Prostate gland (tissue), 2 donors: ENCODE measurements at regions not wholly inside any gene's neighbourhood (a gene's known extent, or its start where the extent isn't known, plus 50 kb on each side); places are given as distances from the start of the nearest gene placed in this dataset.

Source experiments
- POLR2A ChIP-seq: fragments of 450-650 bp; IDR thresholded peaks from one replicate; pipeline ENCODE4 v1.6.1; 2016; ENCODE audit warnings: antibody characterized with exemption, mild to moderate bottlenecking
- TF ChIP-seq, protein P1 (sequence below), 4 experiments: fragments of 200-600 bp in 2 of 4; fragments of 450-650 bp in 2 of 4; sonication (generic) in 2 of 4; IDR thresholded peaks; 1 replicate in 3 of 4; 2 replicates in 1 of 4; pipeline ENCODE4 v1.5.1; 2016 to 2019; ENCODE audit warnings: antibody characterized with exemption in 4 of 4, mild to moderate bottlenecking in 2 of 4, moderate library complexity in 2 of 4

DNA sequence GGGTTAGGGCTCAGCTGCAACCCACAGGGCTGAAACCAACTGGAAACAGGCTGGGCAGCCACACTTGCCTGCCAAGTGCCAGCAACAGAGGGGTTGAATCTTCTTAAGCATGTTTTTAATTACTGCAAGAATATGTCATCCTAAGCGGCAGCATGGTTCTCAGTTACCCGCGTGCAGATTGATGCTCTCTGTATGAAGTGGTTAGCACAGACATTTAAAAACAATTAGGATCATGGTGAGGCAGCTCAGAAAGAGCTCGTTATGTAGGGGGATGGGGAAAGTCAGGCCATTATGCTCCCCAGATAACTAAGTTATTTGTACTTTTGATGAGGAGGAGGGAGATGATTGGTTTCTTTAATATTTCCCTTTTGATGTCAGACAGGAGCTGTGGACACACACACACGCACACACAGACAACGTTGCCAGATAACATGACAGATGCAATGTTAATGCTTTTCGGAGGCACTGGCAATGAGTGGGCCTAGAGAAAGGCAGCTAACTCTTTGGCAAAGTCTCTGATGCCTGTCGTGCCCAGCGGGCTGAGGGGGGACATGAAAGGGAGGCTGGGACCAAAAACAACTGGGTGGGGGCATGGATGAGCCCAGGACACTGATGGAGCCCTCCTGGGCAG, 389.7 kb downstream of the NXPE2 start:
- TF ChIP-seq, protein P1, sequence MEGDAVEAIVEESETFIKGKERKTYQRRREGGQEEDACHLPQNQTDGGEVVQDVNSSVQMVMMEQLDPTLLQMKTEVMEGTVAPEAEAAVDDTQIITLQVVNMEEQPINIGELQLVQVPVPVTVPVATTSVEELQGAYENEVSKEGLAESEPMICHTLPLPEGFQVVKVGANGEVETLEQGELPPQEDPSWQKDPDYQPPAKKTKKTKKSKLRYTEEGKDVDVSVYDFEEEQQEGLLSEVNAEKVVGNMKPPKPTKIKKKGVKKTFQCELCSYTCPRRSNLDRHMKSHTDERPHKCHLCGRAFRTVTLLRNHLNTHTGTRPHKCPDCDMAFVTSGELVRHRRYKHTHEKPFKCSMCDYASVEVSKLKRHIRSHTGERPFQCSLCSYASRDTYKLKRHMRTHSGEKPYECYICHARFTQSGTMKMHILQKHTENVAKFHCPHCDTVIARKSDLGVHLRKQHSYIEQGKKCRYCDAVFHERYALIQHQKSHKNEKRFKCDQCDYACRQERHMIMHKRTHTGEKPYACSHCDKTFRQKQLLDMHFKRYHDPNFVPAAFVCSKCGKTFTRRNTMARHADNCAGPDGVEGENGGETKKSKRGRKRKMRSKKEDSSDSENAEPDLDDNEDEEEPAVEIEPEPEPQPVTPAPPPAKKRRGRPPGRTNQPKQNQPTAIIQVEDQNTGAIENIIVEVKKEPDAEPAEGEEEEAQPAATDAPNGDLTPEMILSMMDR (IDR thresholded peaks at IDR 0.05), result no peak
- TF ChIP-seq POLR2A, result no peak
